ENCODE measurements at regions not wholly inside any gene's neighbourhood (a gene's known extent, or its start where the extent isn't known, plus 50 kb on each side); places are given as distances from the start of the nearest gene placed in this dataset.

DNA sequence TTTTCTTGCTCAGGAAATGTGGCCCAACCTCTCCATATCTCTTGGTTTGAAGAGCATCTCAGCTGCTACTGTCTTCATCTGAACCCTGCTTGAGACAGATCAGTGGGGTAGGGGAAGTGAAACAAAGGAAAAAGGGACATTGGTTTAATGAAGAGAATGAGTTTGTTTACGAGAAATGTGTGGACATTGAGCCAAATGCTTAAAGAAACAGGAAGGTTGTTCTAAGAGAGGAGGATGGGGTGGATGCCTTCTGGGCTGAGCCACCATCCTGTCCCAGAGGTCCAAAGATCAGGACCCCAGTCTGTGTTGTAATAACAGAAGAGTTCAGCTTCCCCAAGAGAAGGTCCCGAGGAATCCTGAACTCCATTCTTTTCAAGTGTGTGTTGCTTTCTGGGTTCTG is 369.7 kb downstream of the INSC start:
- intact Hi-C loops (cut with DNase I) = no loop called here
- TF ChIP-seq CTCF (IDR thresholded peaks at IDR 0.05) = no peak
- H3K27me3 ChIP-seq = no peaks in the 10 kb centered on the region
- H3K4me3 ChIP-seq = no peak overlapping the region
- no peaks in the 10 kb centered on the region for H3K4me1 ChIP-seq
- H3K36me3 ChIP-seq = no peaks in the 10 kb centered on the region
- no peak overlapping the region for H3K9ac ChIP-seq (ENCODE audit: low read depth in 2 of 2, low read length in 2 of 2)
- no peak overlapping the region for H3K27ac ChIP-seq
- no peaks in the 10 kb centered on the region for H3K9me3 ChIP-seq
- no peak for DNase-seq

DNA sequence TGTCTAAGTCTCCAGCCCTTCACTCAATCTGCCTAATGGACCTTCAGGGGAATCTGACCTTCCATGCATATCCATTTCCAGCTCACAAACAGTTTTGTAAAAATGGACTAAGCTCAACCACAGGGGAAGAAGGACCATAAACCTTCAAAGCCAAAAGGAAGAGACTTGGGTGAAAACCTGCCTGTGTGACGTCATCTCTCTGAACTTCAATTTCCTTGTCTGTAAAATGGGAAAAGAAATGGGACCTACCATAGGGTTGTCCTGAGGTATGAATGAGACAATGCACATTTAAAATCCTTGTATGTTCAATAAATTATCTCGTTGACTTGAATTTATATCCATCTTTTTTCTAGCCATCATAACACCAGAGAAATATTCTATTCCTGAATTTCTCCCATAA is 370.7 kb downstream of the INSC start:
- H3K4me1 ChIP-seq = no peaks in the 10 kb centered on the region
- no peak for DNase-seq
- H3K27me3 ChIP-seq = no peaks in the 10 kb centered on the region
- H3K27ac ChIP-seq = no peak overlapping the region
- no peak for TF ChIP-seq CTCF (IDR thresholded peaks at IDR 0.05)
- no peaks in the 10 kb centered on the region for H3K36me3 ChIP-seq
- H3K9me3 ChIP-seq = no peaks in the 10 kb centered on the region
- no peak overlapping the region for H3K9ac ChIP-seq (ENCODE audit: low read depth in 2 of 2, low read length in 2 of 2)
- no peak overlapping the region for H3K4me3 ChIP-seq
- intact Hi-C loops (cut with DNase I) = no loop called here

DNA sequence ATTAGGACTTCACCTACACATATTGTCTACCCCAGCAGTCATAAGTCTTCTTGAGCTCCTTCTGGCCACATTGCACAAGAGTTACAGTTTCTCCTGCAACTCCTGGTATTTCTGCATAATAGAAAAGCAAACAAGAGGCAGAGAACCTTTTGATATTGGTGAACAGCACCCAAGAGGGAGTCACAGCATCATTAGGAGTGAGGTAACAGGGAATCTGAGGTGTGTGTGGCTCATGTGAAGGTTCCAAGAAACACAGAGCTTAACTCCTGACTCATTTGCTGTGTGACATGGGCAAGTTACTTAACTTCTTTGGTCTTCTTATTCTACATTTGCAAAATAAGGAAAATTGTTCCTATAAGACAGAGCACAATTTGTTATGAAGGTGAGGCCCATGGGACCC is 374.6 kb downstream of the INSC start:
- Histone ChIP-seq H3K27me3 (no peaks in the 10 kb centered on the region), H3K27ac (no peak overlapping the region), H3K4me1 (no peaks in the 10 kb centered on the region), H3K36me3 (no peaks in the 10 kb centered on the region), H3K9me3 (no peaks in the 10 kb centered on the region), H3K9ac (ENCODE audit: low read depth in 2 of 2, low read length in 2 of 2) (no peak overlapping the region), H3K4me3 (no peak overlapping the region)
- intact Hi-C loops (cut with DNase I) = no loop called here
- DNase-seq = no peak
- TF ChIP-seq CTCF (IDR thresholded peaks at IDR 0.05) = no peak

DNA sequence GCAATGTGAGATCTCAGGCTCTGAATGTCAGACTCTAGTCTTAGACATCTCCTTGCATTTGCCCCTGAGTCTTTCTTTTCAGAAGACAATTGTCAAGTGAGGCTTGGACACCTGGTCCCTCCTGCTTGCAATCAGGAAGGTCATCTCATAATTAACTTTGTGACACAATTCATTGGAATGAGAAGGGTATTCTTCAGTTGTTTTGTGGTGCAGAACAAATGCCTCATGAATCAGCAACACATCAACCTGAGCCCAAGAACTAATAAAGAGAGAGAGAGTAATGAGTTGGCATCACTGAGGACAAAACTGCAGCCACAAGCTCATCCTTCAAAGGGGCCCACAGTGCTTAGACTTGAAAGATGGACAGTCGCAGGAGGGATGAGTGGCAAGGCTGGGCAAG is 375.8 kb downstream of the INSC start:
- intact Hi-C loops (cut with DNase I) = no loop called here
- no peak for DNase-seq
- Histone ChIP-seq H3K27me3 (no peaks in the 10 kb centered on the region), H3K9me3 (no peaks in the 10 kb centered on the region), H3K27ac (no peak overlapping the region), H3K4me3 (no peak overlapping the region), H3K9ac (ENCODE audit: low read depth in 2 of 2, low read length in 2 of 2) (no peak overlapping the region), H3K36me3 (no peaks in the 10 kb centered on the region), H3K4me1 (no peaks in the 10 kb centered on the region)
- no peak for TF ChIP-seq CTCF (IDR thresholded peaks at IDR 0.05)

DNA sequence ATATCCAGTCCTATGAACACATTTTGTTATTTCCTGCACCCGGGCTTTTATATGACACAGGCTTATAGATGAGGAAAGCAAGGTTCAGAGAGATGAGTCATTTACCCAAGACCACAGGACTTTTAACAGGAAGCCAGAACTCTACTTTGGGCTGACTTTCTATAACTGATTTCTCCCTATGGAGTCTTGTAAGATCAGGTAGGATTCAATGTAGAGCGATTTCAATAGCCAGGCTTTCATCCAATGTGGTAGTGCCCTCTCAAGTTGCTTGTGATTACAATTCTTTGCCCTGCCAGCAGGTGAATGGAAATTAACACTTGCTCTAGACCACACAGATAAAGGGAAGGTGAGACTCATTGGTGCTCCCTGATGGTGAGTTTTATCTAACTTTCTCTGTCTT is 378.3 kb downstream of the INSC start:
- no peaks in the 10 kb centered on the region for H3K9me3 ChIP-seq
- no peaks in the 10 kb centered on the region for H3K27me3 ChIP-seq
- DNase-seq = no peak
- TF ChIP-seq CTCF (IDR thresholded peaks at IDR 0.05) = no peak
- H3K9ac ChIP-seq (ENCODE audit: low read depth in 2 of 2, low read length in 2 of 2) = no peak overlapping the region
- no peaks in the 10 kb centered on the region for H3K36me3 ChIP-seq
- H3K4me1 ChIP-seq = no peaks in the 10 kb centered on the region
- H3K27ac ChIP-seq = no peak overlapping the region
- intact Hi-C loops (cut with DNase I) = no loop called here
- no peak overlapping the region for H3K4me3 ChIP-seq
